ENCODE measurements at regions not wholly inside any gene's neighbourhood (a gene's known extent, or its start where the extent isn't known, plus 50 kb on each side); places are given as distances from the start of the nearest gene placed in this dataset.

DNA sequence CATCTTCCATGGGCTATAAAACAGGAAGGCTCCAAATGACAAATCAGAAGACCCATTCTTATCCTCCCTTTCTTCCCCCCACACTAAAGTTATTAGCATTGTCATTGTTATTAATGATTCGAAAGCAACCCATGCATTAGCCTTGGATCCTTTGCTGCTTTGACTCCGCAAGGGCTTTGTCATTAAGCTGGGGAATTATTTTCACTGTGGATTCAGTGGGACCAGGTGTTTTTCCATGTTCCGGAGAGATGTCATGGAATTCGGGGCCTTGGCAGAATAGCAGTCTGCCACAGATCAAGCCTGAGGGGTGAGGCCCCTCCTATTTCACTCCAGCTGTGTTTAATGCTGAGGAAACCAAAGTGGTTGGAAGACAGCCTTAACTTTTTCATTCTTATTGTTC lies 357.1 kb downstream of the EN1 start:
- Mint-ChIP-seq H3K4me3 (ENCODE audit: low read depth) (no peak overlapping the region), H3K4me1 (ENCODE audit: low read depth) (no peaks in the 10 kb centered on the region), H3K9me3 (peaks cover 5% of the 10 kb centered on the region), H3K36me3 (ENCODE audit: low read depth) (no peaks in the 10 kb centered on the region), H3K27ac (no peak overlapping the region), H3K27me3 (ENCODE audit: low read depth) (no peaks in the 10 kb centered on the region)
- intact Hi-C loops (cut with micrococcal nuclease), result no loop called here
- no peak for DNase-seq (ENCODE audit: low spot score)

DNA sequence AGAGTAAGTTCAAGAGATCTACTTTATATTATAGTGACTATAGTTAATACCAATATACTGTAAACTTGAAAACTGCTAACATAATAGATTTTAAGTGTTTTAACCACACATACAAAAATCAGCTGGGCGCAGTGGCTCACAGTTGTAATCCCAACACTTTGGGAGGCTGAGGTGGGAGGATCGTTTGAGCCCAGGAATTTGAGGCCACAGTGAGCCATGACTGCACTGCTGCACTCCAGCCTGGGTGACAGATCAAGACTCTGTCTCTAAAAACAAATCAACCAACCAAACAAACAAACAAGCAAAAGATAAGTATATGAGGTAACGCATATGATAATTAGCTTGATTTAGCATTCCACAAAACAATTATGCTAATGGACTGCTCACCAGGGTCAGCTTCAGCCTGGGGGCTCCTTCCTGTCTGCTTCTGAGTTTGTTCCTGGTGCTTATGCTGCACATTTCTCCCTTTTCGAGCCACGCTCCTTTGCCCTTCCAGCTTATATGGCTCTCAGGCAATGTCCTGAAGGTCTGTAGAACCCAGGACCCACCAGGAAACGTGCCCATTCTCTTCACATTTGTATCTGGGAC lies 357.6 kb downstream of the EN1 start:
- no peak overlapping the region for H3K4me3 Mint-ChIP-seq (ENCODE audit: low read depth)
- H3K9me3 Mint-ChIP-seq, result peaks cover 5% of the 10 kb centered on the region
- DNase-seq (ENCODE audit: low spot score), result no peak
- intact Hi-C loops (cut with micrococcal nuclease), result no loop called here
- no peaks in the 10 kb centered on the region for H3K36me3 Mint-ChIP-seq (ENCODE audit: low read depth)
- H3K27ac Mint-ChIP-seq, result no peak overlapping the region
- no peaks in the 10 kb centered on the region for H3K27me3 Mint-ChIP-seq (ENCODE audit: low read depth)
- no peaks in the 10 kb centered on the region for H3K4me1 Mint-ChIP-seq (ENCODE audit: low read depth)

GRCh38 chr2:118481299-118481698 lies 366.1 kb downstream of the EN1 start:
- no peaks in the 10 kb centered on the region for H3K9me3 Mint-ChIP-seq
- H3K27me3 Mint-ChIP-seq (ENCODE audit: low read depth), result no peaks in the 10 kb centered on the region
- no peaks in the 10 kb centered on the region for H3K36me3 Mint-ChIP-seq (ENCODE audit: low read depth)
- intact Hi-C loops (cut with micrococcal nuclease), result no loop called here
- DNase-seq (ENCODE audit: low spot score), result no peak
- no peak overlapping the region for H3K4me3 Mint-ChIP-seq (ENCODE audit: low read depth)
- H3K4me1 Mint-ChIP-seq (ENCODE audit: low read depth), result no peaks in the 10 kb centered on the region
- H3K27ac Mint-ChIP-seq, result no peak overlapping the region

DNA sequence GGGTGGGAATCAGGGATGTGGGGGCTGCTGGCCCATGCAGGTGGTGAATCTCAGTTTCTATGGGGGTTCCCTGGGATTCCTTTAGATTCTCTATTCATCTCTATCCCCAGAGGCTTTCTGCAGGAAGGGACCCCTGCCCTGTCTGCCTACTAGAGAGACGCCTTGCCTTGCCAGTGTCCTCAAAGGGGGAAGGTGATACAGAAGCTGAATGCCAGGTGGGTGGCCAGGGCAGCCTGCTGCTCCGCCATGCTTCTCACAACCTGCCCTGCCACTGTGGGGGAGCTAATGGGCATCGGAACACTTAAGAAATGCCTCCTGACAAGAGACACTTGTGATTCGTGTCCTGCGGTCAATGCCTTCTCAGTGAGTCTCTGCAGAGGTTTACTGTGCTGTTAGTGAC lies 368.4 kb downstream of the EN1 start:
- Mint-ChIP-seq H3K36me3 (ENCODE audit: low read depth) (no peaks in the 10 kb centered on the region), H3K4me1 (ENCODE audit: low read depth) (no peaks in the 10 kb centered on the region), H3K27ac (no peak overlapping the region), H3K27me3 (ENCODE audit: low read depth) (no peaks in the 10 kb centered on the region), H3K4me3 (ENCODE audit: low read depth) (no peak overlapping the region), H3K9me3 (no peaks in the 10 kb centered on the region)
- intact Hi-C loops (cut with micrococcal nuclease), result no loop called here
- DNase-seq (ENCODE audit: low spot score), result no peak

- no peaks in the 10 kb centered on the region for H3K9me3 Mint-ChIP-seq
- intact Hi-C loops (cut with micrococcal nuclease), result no loop called here
Measured at GRCh38 chr2:118477111-118477862, 370.2 kb downstream of the EN1 start.

DNA sequence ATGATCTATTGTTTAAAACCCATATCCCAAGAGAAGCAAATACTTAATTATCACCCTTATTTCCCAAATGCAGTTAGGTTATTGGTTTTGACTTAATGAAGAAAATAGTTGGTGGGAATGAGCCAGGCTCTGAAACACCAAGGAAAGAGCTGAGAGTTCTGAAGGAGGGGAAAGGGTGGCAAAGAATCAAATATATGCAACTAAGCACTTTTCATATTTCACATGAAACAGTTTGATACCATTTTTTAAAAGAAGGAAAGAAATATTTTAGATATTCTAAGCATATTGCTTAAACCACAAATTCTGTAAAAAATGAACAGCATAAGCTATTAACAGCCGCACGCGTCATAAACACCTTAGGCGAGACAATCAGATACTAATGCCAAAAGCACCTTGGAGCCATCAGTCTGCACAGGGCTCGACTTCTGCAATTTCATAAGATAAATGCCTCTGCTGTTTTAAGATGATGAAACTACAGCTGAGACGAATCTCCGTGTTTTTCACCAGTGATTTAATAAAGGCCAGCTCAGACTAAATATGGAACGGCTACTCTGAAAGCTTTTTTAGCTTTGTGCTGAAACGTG lies 371.7 kb downstream of the EN1 start:
- Mint-ChIP-seq H3K27me3 (ENCODE audit: low read depth) (no peaks in the 10 kb centered on the region), H3K36me3 (ENCODE audit: low read depth) (no peaks in the 10 kb centered on the region), H3K4me1 (ENCODE audit: low read depth) (no peaks in the 10 kb centered on the region), H3K9me3 (no peaks in the 10 kb centered on the region), H3K27ac (no peak overlapping the region), H3K4me3 (ENCODE audit: low read depth) (no peak overlapping the region)
- intact Hi-C loops (cut with micrococcal nuclease), result no loop called here
- DNase-seq (ENCODE audit: low spot score), result no peak

More at GRCh38 chr2:118477111-118477862, 370.2 kb downstream of the EN1 start:
- Mint-ChIP-seq H3K27me3 (ENCODE audit: low read depth) (no peaks in the 10 kb centered on the region), H3K4me1 (ENCODE audit: low read depth) (no peaks in the 10 kb centered on the region), H3K27ac (no peak overlapping the region), H3K36me3 (ENCODE audit: low read depth) (no peaks in the 10 kb centered on the region), H3K4me3 (ENCODE audit: low read depth) (no peak overlapping the region)
- no peak for DNase-seq (ENCODE audit: low spot score)

DNA sequence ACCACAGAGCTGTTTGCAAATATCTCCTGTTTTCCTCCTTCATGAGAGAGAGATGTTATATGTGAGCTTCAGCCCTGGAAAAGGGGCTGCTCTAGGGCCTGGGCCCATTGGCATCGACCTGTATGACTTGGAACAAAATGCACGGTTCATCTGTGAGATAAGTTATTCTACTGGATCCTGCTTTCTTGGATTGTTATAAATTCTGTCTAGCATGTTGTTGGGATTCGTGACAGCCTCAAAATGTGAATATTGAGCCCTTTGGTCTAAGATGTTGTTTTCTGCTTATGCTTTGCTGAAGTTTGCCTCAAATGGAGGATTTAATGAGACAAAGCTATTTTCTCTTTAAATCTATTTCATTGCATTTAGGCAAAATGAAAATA lies 372.9 kb downstream of the EN1 start:
- Mint-ChIP-seq H3K27me3 (ENCODE audit: low read depth) (no peaks in the 10 kb centered on the region), H3K36me3 (ENCODE audit: low read depth) (no peaks in the 10 kb centered on the region), H3K9me3 (no peaks in the 10 kb centered on the region), H3K4me1 (ENCODE audit: low read depth) (no peaks in the 10 kb centered on the region), H3K27ac (no peak overlapping the region), H3K4me3 (ENCODE audit: low read depth) (no peak overlapping the region)
- intact Hi-C loops (cut with micrococcal nuclease), result no loop called here
- no peak for DNase-seq (ENCODE audit: low spot score)

DNA sequence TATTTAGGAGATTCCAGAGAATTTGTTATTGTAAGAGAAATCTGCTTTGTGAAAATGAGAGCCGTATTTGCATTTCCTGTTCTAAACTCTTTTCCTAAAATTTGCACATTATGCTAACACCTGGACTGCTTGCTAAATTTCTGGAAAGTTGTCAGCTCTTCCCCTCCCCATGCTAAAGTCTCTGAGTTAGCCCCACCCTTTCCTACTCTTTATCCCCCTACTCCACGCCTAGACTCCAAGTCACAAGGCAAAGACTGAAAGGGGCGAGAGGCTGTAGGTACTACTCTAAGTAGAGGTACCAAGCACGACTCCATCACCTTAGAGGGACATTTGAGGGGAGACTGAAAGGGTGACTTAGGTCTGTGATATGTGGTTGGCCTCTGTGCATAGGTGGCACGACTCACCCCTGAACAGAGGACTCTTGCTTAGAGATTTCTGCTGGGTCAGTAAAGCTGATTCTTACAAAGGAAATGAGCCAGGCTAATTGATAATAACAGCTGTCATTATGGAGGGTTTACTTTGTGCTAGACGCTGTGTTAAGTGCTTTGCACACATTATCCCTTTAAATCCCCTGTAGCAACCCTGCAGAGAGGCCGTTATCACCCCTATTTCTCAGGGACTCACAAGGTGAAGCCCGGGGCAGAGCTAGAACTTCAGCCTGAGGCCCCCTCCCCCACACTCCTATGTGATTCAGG lies 373.5 kb downstream of the EN1 start:
- no peak for DNase-seq (ENCODE audit: low spot score)
- Mint-ChIP-seq H3K27ac (no peak overlapping the region), H3K4me1 (ENCODE audit: low read depth) (no peaks in the 10 kb centered on the region), H3K9me3 (no peaks in the 10 kb centered on the region), H3K4me3 (ENCODE audit: low read depth) (no peak overlapping the region), H3K27me3 (ENCODE audit: low read depth) (peaks cover 1% of the 10 kb centered on the region), H3K36me3 (ENCODE audit: low read depth) (no peaks in the 10 kb centered on the region)
- intact Hi-C loops (cut with micrococcal nuclease), result no loop called here

DNA sequence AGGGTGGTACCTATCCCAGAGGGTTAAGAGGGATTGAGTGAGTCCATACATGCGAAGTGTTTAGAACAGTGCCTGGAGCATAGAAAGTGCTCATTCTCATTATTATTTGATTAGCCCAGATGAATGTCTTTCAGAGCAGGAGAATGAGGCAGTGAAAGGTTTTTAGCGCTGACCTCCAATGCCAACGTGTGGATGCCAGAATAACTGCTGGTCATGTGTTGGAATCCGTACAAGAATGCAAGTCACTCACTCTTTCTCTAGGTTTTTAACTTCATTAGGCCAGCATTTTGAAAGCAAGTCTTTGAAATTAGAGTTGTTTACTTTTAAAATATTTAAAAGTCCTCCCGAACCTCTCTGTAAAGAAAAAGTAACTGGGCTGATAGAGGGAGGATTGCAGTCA lies 374.2 kb downstream of the EN1 start:
- Mint-ChIP-seq H3K9me3 (no peaks in the 10 kb centered on the region), H3K27me3 (ENCODE audit: low read depth) (peaks cover 1% of the 10 kb centered on the region), H3K4me1 (ENCODE audit: low read depth) (no peaks in the 10 kb centered on the region), H3K27ac (no peak overlapping the region), H3K4me3 (ENCODE audit: low read depth) (no peak overlapping the region), H3K36me3 (ENCODE audit: low read depth) (no peaks in the 10 kb centered on the region)
- DNase-seq (ENCODE audit: low spot score), result no peak
- intact Hi-C loops (cut with micrococcal nuclease), result no loop called here

DNA sequence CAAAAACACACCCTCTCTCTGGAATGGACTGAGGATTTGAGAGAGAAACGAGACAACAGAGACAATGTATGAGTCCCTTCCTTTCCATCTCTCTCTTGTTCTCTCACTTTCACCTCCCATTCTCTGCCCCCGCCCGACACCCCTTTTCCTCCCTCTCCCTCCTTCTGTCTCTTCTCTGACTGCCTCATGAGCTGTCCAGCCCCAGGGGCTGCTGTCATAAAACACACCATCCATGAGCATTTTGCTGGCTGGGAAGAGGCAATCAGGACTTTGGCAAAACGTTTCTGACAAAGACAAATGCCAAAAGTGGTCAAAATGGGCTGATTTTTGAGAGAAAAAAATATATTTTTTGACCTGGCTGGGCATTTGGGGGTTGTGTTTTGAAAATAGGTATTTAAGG lies 377.2 kb downstream of the EN1 start:
- H3K36me3 Mint-ChIP-seq (ENCODE audit: low read depth), result no peaks in the 10 kb centered on the region
- intact Hi-C loops (cut with micrococcal nuclease), result no loop called here
- H3K9me3 Mint-ChIP-seq, result no peaks in the 10 kb centered on the region
- no peak for DNase-seq (ENCODE audit: low spot score)
- H3K4me3 Mint-ChIP-seq (ENCODE audit: low read depth), result no peak overlapping the region
- H3K27ac Mint-ChIP-seq, result no peak overlapping the region
- H3K27me3 Mint-ChIP-seq (ENCODE audit: low read depth), result peaks cover 1% of the 10 kb centered on the region
- H3K4me1 Mint-ChIP-seq (ENCODE audit: low read depth), result no peaks in the 10 kb centered on the region

DNA sequence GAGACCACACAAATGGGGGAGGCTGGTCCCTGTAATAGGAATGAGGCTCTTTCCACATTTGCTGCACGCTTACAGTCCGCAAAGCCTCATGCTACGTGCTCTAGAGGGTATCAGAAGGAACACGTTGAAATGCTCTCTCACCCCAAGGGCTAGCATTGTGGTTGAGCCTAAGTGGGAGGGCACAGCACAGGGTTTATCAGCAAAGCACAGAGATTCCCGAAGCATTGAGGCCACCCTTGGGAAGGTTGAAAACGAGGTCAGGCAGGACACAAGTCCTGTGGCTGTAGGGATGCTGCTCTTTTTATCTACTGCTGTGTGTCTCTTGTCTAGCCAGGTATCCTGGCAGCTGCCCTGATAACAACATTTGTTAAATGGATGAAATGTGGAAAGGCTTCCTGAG lies 378.3 kb downstream of the EN1 start:
- no peak for DNase-seq (ENCODE audit: low spot score)
- no peak overlapping the region for H3K27ac Mint-ChIP-seq
- no peaks in the 10 kb centered on the region for H3K4me1 Mint-ChIP-seq (ENCODE audit: low read depth)
- H3K36me3 Mint-ChIP-seq (ENCODE audit: low read depth), result no peaks in the 10 kb centered on the region
- peaks cover 1% of the 10 kb centered on the region for H3K27me3 Mint-ChIP-seq (ENCODE audit: low read depth)
- H3K4me3 Mint-ChIP-seq (ENCODE audit: low read depth), result no peak overlapping the region
- H3K9me3 Mint-ChIP-seq, result no peaks in the 10 kb centered on the region
- intact Hi-C loops (cut with micrococcal nuclease), result no loop called here

GRCh38 chr2:118464546-118465265 lies 376.4 kb downstream of the INSIG2 start:
- no peak for DNase-seq (ENCODE audit: low spot score)
- H3K9me3 Mint-ChIP-seq, result no peaks in the 10 kb centered on the region
- intact Hi-C loops (cut with micrococcal nuclease), result no loop called here
- H3K4me1 Mint-ChIP-seq (ENCODE audit: low read depth), result no peaks in the 10 kb centered on the region
- no peak overlapping the region for H3K27ac Mint-ChIP-seq
- H3K4me3 Mint-ChIP-seq (ENCODE audit: low read depth), result no peak overlapping the region
- H3K27me3 Mint-ChIP-seq (ENCODE audit: low read depth), result peaks cover 4% of the 10 kb centered on the region
- no peaks in the 10 kb centered on the region for H3K36me3 Mint-ChIP-seq (ENCODE audit: low read depth)
